ENCODE measurements at regions not wholly inside any gene's neighbourhood (a gene's known extent, or its start where the extent isn't known, plus 50 kb on each side); places are given as distances from the start of the nearest gene placed in this dataset.

GRCh38 chr9:135251996-135252760 is 164.7 kb downstream of the OLFM1 start:
- TF ChIP-seq, protein P1, sequence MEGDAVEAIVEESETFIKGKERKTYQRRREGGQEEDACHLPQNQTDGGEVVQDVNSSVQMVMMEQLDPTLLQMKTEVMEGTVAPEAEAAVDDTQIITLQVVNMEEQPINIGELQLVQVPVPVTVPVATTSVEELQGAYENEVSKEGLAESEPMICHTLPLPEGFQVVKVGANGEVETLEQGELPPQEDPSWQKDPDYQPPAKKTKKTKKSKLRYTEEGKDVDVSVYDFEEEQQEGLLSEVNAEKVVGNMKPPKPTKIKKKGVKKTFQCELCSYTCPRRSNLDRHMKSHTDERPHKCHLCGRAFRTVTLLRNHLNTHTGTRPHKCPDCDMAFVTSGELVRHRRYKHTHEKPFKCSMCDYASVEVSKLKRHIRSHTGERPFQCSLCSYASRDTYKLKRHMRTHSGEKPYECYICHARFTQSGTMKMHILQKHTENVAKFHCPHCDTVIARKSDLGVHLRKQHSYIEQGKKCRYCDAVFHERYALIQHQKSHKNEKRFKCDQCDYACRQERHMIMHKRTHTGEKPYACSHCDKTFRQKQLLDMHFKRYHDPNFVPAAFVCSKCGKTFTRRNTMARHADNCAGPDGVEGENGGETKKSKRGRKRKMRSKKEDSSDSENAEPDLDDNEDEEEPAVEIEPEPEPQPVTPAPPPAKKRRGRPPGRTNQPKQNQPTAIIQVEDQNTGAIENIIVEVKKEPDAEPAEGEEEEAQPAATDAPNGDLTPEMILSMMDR (IDR thresholded peaks at IDR 0.05): no peak
- TF ChIP-seq EZH2 (IDR thresholded peaks at IDR 0.05; ENCODE audit: borderline replicate concordance, insufficient read depth, low read depth, low read length, poor library complexity, severe bottlenecking): no peak
